HUES48 (cell line): ENCODE measurements at regions not wholly inside any gene's neighbourhood (a gene's known extent, or its start where the extent isn't known, plus 50 kb on each side); places are given as distances from the start of the nearest gene placed in this dataset.

Experiments used
- H3K27ac ChIP-seq: one replicate; pipeline ENCODE4 v1.7.0; 2013; ENCODE audit warnings: low read depth, low read length, inconsistent platforms
- H3K27me3 ChIP-seq: 2 replicates; pipeline ENCODE4 v1.6.1; 2013; ENCODE audit warnings: mild to moderate bottlenecking, low read length; ENCODE audit not compliant: control insufficient read depth, insufficient read depth
- H3K36me3 ChIP-seq: 2 replicates; pipeline ENCODE4 v1.6.1; 2013; ENCODE audit warnings: low read length; ENCODE audit not compliant: control insufficient read depth, insufficient read depth
- H3K4me1 ChIP-seq: 2 replicates; pipeline ENCODE4 v1.6.1; 2013; ENCODE audit warnings: mild to moderate bottlenecking, low read length; ENCODE audit not compliant: control insufficient read depth, insufficient read depth
- H3K4me3 ChIP-seq: 2 replicates; pipeline ENCODE4 v1.5.1; 2013; ENCODE audit warnings: mild to moderate bottlenecking, low read depth, low read length
- H3K9ac ChIP-seq: 2 replicates; pipeline ENCODE4 v1.6.1; 2013; ENCODE audit warnings: mild to moderate bottlenecking, low read depth, low read length, moderate library complexity
- H3K9me3 ChIP-seq: 2 replicates; pipeline ENCODE4 v1.6.1; 2013; ENCODE audit warnings: low read length; ENCODE audit not compliant: control insufficient read depth, insufficient read depth

DNA sequence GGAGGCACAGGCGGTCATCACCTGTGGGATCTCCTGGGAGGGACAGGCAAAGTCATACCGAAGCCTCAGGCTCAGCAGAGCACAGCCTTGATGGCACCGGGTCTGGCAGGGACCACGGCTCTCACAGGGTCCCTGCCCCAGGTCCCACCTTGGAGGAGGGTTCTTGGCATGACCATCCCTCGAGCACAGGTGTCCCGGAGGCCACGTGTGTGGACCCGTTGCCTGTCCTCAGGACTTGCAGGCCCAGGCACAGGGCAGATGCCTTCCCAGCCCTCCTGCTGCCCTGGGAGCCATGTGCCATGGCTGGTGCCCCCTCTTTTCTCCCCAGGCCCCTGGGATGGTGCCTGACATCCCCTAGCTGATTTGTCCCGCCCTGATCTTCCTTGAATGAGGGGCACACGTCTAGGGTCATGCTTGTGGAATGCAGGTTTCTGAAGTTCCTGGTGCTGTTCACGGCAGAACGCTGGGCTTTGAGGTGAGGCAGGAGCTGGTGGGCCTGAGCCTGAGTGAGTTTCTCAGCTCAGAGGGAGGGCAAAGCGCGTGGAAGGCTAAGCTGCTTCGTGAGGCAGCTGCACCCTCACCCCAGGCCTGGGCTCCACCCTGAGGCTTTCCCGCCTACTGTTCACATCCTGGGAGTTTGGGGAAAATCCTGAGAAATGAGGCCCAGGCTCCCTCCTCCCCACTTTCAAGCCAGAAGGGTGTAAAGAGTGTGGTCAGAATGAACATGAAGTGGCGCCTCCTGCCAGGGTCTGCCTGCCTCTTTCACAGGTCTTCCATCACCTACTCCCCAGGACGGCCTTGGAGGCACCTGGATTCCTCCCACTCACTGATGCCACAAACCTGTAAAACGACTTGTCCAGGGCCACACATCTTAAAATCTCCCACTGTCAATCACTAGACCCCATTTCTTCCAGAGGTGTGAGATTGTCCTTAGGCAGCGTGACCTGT, 325.8 kb upstream of the B3GAT1 start:
- no peak overlapping the region for H3K9ac ChIP-seq
- no peak overlapping the region for H3K4me3 ChIP-seq
- H3K9me3 ChIP-seq = no peaks in the 10 kb centered on the region
- H3K27ac ChIP-seq = peak overlapping the region; percentile 73
- H3K36me3 ChIP-seq = no peaks in the 10 kb centered on the region
- H3K27me3 ChIP-seq = no peaks in the 10 kb centered on the region; the same call in 1 of the 2 replicates
- H3K4me1 ChIP-seq = no peaks in the 10 kb centered on the region

DNA sequence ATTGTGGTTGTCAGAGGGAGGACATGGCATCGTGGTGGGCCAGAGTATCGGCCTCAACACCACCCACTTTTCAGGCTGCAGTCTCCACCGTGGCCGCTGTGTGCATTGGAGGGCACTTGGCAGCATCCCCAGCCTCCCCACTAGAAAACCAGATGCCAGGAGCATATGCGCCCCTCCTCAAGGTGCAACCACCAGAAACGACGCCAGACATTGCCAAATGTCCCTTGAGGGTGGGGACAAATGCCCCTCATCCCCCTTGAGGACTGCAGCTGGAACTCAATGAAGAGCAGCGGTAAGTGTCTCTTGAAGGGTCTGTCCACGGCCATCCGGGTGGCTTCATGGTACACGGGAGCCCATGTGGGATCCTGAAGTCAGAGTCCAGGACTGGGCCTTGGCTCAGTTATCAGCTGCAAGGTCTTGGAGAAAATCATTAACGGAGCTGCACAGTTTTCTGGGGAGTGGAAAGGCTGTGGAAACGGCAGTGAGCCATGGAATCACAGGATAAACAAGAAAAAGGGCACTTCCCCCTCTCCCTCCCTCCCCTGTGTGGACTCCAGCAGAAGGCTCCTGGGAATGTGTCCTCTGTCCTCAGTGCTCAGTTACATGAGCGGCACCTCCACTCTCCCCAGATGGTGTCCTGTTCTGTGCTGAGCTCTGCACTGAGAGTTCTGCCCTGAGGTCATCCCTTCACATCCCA, 324.4 kb upstream of the B3GAT1 start:
- H3K9ac ChIP-seq = no peak overlapping the region
- no peaks in the 10 kb centered on the region for H3K36me3 ChIP-seq
- no peaks in the 10 kb centered on the region for H3K9me3 ChIP-seq
- H3K27me3 ChIP-seq = no peaks in the 10 kb centered on the region; the same call in 1 of the 2 replicates
- no peak overlapping the region for H3K27ac ChIP-seq
- H3K4me3 ChIP-seq = no peak overlapping the region
- peaks cover 8% of the 10 kb centered on the region for H3K4me1 ChIP-seq

DNA sequence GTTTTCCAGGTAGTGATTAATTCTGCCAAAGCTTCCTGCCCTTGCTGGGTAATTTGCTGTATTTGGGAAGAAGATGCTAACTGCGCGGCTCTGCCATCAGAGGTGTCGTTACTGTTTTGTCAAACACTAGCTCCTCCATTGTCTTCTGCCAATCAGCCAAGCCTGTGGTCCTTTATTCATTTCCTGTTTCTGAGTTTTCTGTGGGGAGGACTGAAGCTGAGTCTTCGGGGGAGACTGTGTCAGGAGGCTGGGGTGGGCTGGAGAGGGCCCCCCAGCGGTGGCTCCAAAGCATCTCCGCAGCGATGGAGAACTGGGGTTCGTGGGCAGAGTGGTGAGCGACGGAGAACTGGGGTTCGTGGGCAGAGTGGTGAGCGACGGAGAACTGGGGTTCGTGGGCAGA, 322.9 kb upstream of the B3GAT1 start:
- no peaks in the 10 kb centered on the region for H3K36me3 ChIP-seq
- H3K9ac ChIP-seq = no peak overlapping the region
- H3K4me1 ChIP-seq = peaks cover 23% of the 10 kb centered on the region
- no peaks in the 10 kb centered on the region; the same call in 1 of the 2 replicates for H3K27me3 ChIP-seq
- H3K9me3 ChIP-seq = no peaks in the 10 kb centered on the region
- H3K4me3 ChIP-seq = no peak overlapping the region
- no peak overlapping the region for H3K27ac ChIP-seq

DNA sequence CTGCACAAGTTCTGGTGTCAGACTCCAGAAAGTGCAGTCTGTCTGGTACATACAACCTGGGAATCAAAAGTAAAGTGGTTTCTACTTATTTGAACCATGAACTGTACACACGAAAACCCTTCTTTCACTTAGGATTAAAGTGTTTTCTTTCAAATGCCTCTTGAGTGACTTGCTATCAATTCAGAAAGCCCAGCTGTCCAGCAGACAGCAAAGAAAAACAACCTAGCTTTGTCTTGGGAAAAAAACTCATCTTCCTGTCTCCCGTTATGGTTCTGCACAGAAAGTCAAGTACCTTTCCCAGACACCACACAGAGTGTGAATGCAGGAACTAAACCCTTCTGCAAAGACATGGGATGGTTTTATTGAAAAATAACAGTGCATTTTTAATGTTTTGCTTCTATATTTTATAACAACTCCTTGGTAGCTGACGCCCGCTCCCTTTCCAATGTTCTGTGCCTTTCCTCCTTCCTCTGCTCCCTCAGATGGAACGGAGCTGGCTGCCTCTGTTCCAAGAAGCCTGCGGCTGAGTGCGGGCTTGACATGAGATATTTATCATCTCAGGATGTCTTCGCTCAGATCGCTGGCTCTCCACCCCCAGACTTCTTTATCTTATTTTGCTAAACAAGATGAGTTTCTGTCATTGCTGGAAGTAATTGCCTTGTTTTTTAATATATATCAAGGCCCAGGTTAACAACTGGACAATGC, 322.3 kb upstream of the B3GAT1 start:
- Histone ChIP-seq H3K36me3 (no peaks in the 10 kb centered on the region), H3K9ac (no peak overlapping the region), H3K27ac (no peak overlapping the region), H3K9me3 (no peaks in the 10 kb centered on the region), H3K4me1 (peaks cover 27% of the 10 kb centered on the region), H3K27me3 (no peaks in the 10 kb centered on the region; the same call in 1 of the 2 replicates), H3K4me3 (no peak overlapping the region)

DNA sequence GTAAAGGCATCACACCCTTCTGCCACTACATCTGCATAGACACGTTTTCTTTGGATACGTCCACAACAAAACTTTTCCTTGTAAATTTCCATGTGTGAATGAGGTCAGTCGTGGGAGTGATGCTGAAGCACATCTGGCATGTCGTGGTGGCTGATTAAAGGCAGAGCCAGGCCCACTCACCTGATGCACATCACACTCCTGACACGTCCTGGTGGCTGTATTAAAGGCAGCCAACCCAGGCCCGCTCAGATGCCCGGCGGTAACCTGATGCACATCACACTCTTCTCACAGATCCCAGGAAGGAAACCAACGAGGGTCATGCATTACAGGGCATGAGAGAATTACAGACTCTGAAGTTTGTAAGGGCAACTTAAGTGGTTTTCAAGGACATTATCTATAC, 321.6 kb upstream of the B3GAT1 start:
- H3K9me3 ChIP-seq = no peaks in the 10 kb centered on the region
- no peaks in the 10 kb centered on the region; the same call in 1 of the 2 replicates for H3K27me3 ChIP-seq
- no peak overlapping the region for H3K9ac ChIP-seq

DNA sequence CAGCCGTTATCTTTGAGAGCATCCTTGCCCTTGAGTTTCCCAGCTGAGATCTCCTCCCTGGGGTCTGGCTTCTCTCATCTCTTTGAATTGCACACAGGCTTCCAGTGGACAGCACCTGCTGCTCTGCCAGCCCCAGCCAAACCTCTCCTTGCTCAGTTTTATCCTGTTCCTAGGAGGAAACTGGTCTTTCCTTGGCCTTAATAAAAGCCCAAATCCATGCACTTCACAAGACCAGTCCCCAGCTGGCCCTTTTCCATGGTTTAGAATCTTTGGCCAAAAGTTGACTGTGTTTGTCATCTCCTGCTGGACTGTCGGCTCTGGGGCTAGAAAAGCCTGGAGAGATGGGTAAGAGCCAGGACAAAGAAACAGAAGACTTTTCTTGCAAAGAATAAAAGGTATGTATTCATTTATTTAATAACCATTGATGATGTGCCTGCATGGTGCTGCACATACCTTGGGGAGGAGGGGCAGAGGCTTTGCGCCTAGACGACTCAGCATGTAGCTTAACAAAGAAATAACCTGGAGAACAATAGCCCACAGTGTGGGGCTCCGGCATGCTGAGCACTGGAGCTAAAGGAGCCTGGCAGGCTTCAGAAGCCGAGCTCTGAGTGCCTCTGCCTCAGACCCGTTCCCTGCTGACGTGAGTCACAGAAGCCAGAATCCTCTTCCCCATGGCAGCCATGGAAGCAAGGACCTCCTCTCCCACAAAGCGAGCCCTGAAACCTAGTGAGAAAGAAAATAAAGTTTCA, 319.3 kb upstream of the B3GAT1 start:
- Histone ChIP-seq H3K27me3 (no peaks in the 10 kb centered on the region; the same call in 1 of the 2 replicates), H3K4me3 (peak overlapping the region; percentile 9; the same call in 1 of the 2 replicates), H3K4me1 (peaks cover 27% of the 10 kb centered on the region), H3K36me3 (no peaks in the 10 kb centered on the region), H3K9ac (no peak overlapping the region), H3K9me3 (no peaks in the 10 kb centered on the region), H3K27ac (peak overlapping the region; percentile 94)

More for the DNA sequence above, 321.6 kb upstream of the B3GAT1 start:
- H3K4me1 ChIP-seq = peaks cover 27% of the 10 kb centered on the region
- H3K4me3 ChIP-seq = no peak overlapping the region
- no peak overlapping the region for H3K27ac ChIP-seq
- no peaks in the 10 kb centered on the region for H3K36me3 ChIP-seq

DNA sequence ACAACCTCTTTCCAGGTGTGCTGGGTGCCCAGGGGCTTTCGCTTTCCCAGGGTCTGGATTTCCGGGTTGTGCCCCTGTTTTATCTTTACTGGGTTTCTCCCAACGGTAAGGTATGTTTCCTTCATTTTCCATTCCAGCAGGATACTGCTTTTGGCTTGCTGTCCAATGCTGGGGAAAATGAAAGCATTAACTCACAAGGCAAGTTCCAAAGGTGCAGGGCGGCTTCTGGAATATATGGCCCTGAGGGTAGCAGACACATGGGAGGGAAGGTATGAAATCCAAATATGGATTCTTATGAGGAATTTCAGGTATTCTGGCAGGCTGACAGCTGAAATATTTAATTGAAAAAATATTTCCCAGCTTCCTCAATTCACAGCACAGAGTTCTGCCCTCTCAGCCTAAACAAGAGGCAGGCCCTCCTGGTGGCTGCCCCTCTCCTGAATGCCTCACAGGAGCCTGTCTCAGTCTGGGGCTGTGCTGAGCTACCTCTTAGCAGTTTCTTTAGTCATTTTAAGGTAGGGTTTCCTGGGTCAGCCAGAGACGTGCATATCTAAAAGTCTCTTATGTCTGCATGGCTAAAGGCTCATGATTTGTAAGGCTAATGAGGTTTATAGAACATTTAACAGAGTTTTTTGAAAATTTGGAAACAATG, 318.6 kb upstream of the B3GAT1 start:
- H3K36me3 ChIP-seq = no peaks in the 10 kb centered on the region
- H3K4me1 ChIP-seq = peaks cover 27% of the 10 kb centered on the region
- H3K27me3 ChIP-seq = no peaks in the 10 kb centered on the region; the same call in 1 of the 2 replicates
- peak overlapping the region; percentile 9; the same call in 1 of the 2 replicates for H3K4me3 ChIP-seq
- H3K9me3 ChIP-seq = no peaks in the 10 kb centered on the region
- H3K9ac ChIP-seq = no peak overlapping the region
- H3K27ac ChIP-seq = peak overlapping the region; percentile 94

DNA sequence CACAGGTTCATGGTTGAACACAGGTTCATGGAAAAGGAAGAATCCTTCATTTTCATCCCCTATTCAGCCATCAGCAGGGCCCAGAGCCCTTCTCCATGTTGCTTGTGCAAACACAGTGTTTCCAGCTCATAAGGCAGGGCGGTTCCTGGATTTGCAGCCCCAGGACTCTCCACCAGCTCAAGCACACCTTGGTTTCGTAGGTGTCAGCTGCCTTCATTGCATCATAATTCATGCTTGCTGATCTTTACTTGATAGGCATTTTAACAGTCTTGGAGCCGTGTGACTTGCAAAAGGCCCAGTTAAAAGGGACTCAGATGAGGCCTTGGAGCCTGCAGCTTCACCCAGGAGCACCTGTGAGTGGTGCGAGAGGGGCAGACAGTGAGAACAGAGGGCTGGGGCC, 318.1 kb upstream of the B3GAT1 start:
- Histone ChIP-seq H3K4me3 (no peak overlapping the region), H3K9ac (no peak overlapping the region), H3K27me3 (no peaks in the 10 kb centered on the region; the same call in 1 of the 2 replicates), H3K36me3 (no peaks in the 10 kb centered on the region), H3K4me1 (peaks cover 27% of the 10 kb centered on the region), H3K9me3 (no peaks in the 10 kb centered on the region), H3K27ac (peak overlapping the region; percentile 94)

DNA sequence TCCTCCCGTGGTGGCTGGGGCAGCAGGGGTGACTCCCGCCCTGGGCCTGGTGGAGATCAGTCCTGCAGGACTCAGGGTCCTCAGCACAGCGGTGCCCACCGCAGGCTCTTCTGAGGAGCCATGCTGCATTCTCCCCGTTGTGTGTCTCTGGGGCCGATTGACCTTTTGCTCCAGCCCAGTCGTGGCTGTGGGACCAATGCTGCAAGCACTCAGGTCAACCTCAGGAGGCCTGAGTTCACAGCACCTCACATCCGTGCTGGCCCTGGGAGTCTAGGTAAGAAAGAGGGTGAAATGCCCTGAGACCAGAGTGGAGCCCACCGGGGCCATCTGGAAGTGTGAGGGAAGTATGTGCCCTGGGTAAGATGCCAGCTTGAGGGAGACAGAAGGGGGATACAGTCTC, 316.1 kb upstream of the B3GAT1 start:
- no peak overlapping the region for H3K9ac ChIP-seq
- H3K27ac ChIP-seq = no peak overlapping the region
- H3K4me3 ChIP-seq = no peak overlapping the region
- H3K9me3 ChIP-seq = no peaks in the 10 kb centered on the region
- H3K36me3 ChIP-seq = no peaks in the 10 kb centered on the region
- H3K27me3 ChIP-seq = no peaks in the 10 kb centered on the region; the same call in 1 of the 2 replicates
- peaks cover 27% of the 10 kb centered on the region for H3K4me1 ChIP-seq

DNA sequence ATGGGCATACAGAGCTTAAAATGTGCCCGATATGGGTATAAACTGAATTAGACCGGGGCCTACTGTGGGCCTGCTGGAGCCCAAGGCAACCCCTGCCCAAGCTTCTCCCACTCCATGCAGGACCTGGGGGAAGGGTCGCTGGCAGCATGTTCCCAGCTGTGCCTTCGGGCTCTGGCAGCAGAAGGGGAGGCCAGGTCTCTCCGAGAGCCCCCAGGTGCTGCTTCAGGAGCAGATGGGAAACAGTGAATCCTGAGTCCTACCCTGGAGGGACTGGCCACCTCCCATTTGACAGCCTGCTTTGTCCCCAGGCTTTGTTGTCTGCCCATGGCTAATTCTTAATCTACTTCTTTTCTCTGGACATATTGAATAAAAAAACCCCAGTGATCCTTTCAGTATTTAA, 315.6 kb upstream of the B3GAT1 start:
- Histone ChIP-seq H3K4me1 (peaks cover 27% of the 10 kb centered on the region), H3K27me3 (no peaks in the 10 kb centered on the region), H3K9ac (no peak overlapping the region), H3K9me3 (no peaks in the 10 kb centered on the region), H3K27ac (no peak overlapping the region), H3K36me3 (no peaks in the 10 kb centered on the region), H3K4me3 (no peak overlapping the region)
